Thyroid gland (tissue), 4 donors: ENCODE measurements at regions not wholly inside any gene's neighbourhood (a gene's known extent, or its start where the extent isn't known, plus 50 kb on each side); places are given as distances from the start of the nearest gene placed in this dataset.

ENCODE experiments used
- DNase-seq, 2 donors: peaks; one replicate each; pipeline ENCODE4 v3.0.0-alpha.2; 2019
- H3K27ac ChIP-seq, 3 donors: fragments of 200-600 bp; sonication (generic); 1 replicate in 2 of 3; 2 replicates in 1 of 3; pipeline ENCODE4 v1.5.1; 2016 to 2019; ENCODE audit warnings: mild to moderate bottlenecking in 1 of 3, moderate library complexity in 1 of 3
- H3K27me3 ChIP-seq: fragments of 200-600 bp; sonication (generic); one replicate; pipeline ENCODE4 v1.5.1; 2019
- H3K36me3 ChIP-seq, 2 donors: fragments of 200-600 bp; sonication (generic); one replicate each; pipeline ENCODE4 v1.5.1; 2016 to 2019
- H3K4me1 ChIP-seq, 2 donors: fragments of 200-600 bp; sonication (generic); one replicate each; pipeline ENCODE4 v1.5.1; 2017 to 2019
- H3K4me3 ChIP-seq, 3 donors: fragments of 200-600 bp; sonication (generic); replicated peaks in 1 of 3; 1 replicate in 2 of 3; 2 replicates in 1 of 3; pipeline ENCODE4 v1.5.1; 2016; ENCODE audit warnings: mild to moderate bottlenecking in 1 of 3
- H3K9me3 ChIP-seq: fragments of 200-600 bp; sonication (generic); one replicate; pipeline ENCODE4 v1.5.1; 2017
- POLR2A ChIP-seq, 2 donors: fragments of 450-650 bp; IDR thresholded peaks; one replicate each; pipeline ENCODE4 v1.6.1; 2017; ENCODE audit warnings: antibody characterized with exemption in 2 of 2, mild to moderate bottlenecking in 2 of 2, moderate library complexity in 1 of 2
- WGBS, 2 donors: methylation state at CpG; one replicate each; pipeline ENCODE4 v1.1.5; 2017; 5-methylcytosine and 5-hydroxymethylcytosine counted together
- intact Hi-C: fragments of 100-400 bp; cut with DNase I; formaldehyde crosslinking; loops from one replicate; pipeline ENCODE4 v1.15.1; 2023
- TF ChIP-seq, protein P1 (sequence below), 6 experiments: fragments of 200-600 bp in 3 of 6; fragments of 450-650 bp in 3 of 6; sonication (generic) in 3 of 6; IDR thresholded peaks; one replicate each; pipeline ENCODE4 v1.5.1; 2016 to 2019; ENCODE audit warnings: antibody characterized with exemption in 6 of 6, mild to moderate bottlenecking in 2 of 6, inconsistent platforms in 1 of 6, moderate library complexity in 1 of 6

DNA sequence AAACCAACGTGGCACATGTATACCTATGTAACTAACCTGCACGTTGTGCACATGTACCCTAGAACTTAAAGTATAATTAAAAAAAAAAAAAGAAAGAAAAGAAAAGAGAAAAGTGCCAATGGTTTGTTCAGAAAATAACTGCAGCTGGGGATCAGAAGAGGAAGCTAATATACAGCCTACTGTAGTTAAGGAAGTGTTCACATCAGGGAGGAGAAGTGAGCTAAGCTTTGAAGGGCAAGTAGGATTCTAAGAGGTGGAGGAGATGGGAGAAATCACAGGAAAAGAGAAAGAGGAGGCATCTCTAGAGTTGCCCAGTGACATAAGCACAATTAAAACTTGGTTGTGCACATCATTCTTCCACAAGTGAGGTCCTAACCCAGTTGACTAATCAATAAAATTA is 214.4 kb upstream of the DTNBP1 start:
- H3K4me1 ChIP-seq, result peaks cover 0 to 4% of the 10 kb centered on the region in 2 donors
- intact Hi-C loops, result no loop called here
- H3K36me3 ChIP-seq, result no peaks in the 10 kb centered on the region
- H3K27ac ChIP-seq, result no peak overlapping the region
- 94 to 97% methylated on average over 2 of the region's 2 CpGs for WGBS, 2 donors
- no peaks in the 10 kb centered on the region for H3K27me3 ChIP-seq
- no peaks in the 10 kb centered on the region for H3K9me3 ChIP-seq
- TF ChIP-seq, protein P1, sequence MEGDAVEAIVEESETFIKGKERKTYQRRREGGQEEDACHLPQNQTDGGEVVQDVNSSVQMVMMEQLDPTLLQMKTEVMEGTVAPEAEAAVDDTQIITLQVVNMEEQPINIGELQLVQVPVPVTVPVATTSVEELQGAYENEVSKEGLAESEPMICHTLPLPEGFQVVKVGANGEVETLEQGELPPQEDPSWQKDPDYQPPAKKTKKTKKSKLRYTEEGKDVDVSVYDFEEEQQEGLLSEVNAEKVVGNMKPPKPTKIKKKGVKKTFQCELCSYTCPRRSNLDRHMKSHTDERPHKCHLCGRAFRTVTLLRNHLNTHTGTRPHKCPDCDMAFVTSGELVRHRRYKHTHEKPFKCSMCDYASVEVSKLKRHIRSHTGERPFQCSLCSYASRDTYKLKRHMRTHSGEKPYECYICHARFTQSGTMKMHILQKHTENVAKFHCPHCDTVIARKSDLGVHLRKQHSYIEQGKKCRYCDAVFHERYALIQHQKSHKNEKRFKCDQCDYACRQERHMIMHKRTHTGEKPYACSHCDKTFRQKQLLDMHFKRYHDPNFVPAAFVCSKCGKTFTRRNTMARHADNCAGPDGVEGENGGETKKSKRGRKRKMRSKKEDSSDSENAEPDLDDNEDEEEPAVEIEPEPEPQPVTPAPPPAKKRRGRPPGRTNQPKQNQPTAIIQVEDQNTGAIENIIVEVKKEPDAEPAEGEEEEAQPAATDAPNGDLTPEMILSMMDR (IDR thresholded peaks at IDR 0.05), result no peak
- no peak for TF ChIP-seq POLR2A (IDR thresholded peaks at IDR 0.05)
- no peak overlapping the region for H3K4me3 ChIP-seq
- DNase-seq, result no peak

DNA sequence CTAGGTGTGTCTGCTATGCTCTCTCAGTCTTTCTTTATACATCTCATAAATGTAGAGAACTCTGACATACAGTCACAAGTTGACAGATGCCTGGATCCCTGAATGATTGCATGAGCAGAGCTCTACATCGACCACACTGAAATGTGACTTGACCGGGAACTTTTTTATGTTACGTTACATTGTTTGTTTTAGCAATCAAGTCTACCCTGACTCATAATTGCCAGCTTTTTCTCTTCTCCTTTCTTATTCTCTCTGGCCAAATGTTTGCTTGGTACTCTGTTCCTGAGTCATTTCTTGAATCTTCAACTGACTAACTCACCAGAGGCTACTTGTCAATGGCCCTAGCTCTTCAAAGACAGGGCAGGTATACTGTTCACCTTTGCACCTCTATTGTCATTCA is 213.6 kb upstream of the DTNBP1 start:
- H3K4me3 ChIP-seq, result no peak overlapping the region
- no peak for DNase-seq
- H3K27ac ChIP-seq, result no peak overlapping the region
- 77 to 85% methylated on average over 3 of the region's 3 CpGs for WGBS, 2 donors
- H3K4me1 ChIP-seq, result peaks cover 0 to 4% of the 10 kb centered on the region in 2 donors
- intact Hi-C loops, result no loop called here
- H3K27me3 ChIP-seq, result no peaks in the 10 kb centered on the region
- no peaks in the 10 kb centered on the region for H3K9me3 ChIP-seq
- H3K36me3 ChIP-seq, result no peaks in the 10 kb centered on the region
- no peak for TF ChIP-seq POLR2A (IDR thresholded peaks at IDR 0.05)
- TF ChIP-seq, protein P1 (IDR thresholded peaks at IDR 0.05), result no peak

DNA sequence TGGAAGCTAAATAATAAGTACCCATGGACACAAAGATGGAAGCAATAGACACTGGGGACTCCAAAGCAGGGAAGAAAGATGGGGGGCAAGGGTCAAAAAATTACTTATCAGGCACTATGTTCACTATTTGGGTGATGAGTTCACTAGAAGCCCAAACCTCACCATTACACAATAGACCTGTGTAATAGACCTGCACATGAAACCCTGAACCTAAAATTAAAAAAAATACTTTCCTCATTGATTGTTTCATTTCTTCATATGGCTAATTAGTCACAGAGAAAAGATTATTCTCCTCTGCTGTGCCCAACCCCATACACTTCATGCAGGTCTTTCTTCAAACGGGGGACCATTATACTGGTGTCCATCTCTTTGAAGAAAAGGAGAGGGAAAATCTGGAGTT is 213.0 kb upstream of the DTNBP1 start:
- H3K9me3 ChIP-seq, result no peaks in the 10 kb centered on the region
- intact Hi-C loops, result no loop called here
- H3K36me3 ChIP-seq, result no peaks in the 10 kb centered on the region
- H3K27ac ChIP-seq, result no peak overlapping the region
- 90 to 98% methylated on average over 1 of the region's 1 CpG for WGBS, 2 donors
- no peaks in the 10 kb centered on the region for H3K27me3 ChIP-seq
- H3K4me3 ChIP-seq, result no peak overlapping the region
- no peak for DNase-seq
- peaks cover 0 to 4% of the 10 kb centered on the region in 2 donors for H3K4me1 ChIP-seq
- TF ChIP-seq, protein P1 (IDR thresholded peaks at IDR 0.05), result no peak
- TF ChIP-seq POLR2A (IDR thresholded peaks at IDR 0.05), result no peak

DNA sequence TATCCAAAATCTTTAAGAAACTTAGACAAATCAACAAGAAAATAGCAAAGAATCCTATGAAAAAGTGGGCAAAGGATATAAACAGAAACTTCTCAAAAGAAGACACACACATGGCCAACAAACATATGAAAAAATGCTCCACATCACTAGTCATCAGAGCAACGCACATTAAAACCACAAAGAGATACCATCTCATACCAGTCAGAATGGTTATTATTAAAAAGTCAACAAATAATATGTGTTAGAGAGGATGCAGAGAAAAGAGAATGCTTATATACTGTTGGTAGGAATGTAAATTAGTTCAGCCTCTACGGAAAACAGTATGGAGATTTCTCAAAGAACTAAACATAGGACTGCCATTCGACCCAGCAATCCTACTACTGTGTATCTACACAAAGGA is 212.0 kb upstream of the DTNBP1 start:
- intact Hi-C loops, result no loop called here
- no peak overlapping the region for H3K4me3 ChIP-seq
- no peak for DNase-seq
- H3K27me3 ChIP-seq, result no peaks in the 10 kb centered on the region
- 91% methylated on average over 3 of the region's 3 CpGs for WGBS, 2 donors
- H3K27ac ChIP-seq, result no peak overlapping the region
- peaks cover 0 to 4% of the 10 kb centered on the region in 2 donors for H3K4me1 ChIP-seq
- no peaks in the 10 kb centered on the region for H3K36me3 ChIP-seq
- no peaks in the 10 kb centered on the region for H3K9me3 ChIP-seq
- TF ChIP-seq POLR2A (IDR thresholded peaks at IDR 0.05), result no peak
- TF ChIP-seq, protein P1 (IDR thresholded peaks at IDR 0.05), result no peak

DNA sequence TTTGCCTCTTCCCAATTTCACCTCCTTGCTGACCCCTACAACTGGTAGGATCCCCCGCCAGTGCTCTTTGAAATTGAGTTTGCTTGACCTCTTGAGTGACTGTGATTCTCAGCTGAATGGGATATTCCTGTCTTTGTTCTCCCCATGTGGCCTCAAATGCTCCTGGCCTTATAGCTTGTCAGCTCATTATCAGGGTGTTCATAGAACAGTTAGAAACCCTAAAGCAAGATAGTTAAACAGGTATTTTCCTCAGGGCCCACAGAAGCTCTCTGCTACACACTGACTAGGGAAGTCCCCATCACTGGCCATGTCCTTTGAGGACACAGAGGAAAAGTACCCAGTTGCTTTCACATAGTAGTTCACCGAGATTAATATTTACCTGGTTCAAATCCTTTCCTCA is 211.5 kb upstream of the DTNBP1 start:
- no peak for DNase-seq
- WGBS, 2 donors, result 90% methylated on average over 2 of the region's 2 CpGs
- Histone ChIP-seq H3K27me3 (no peaks in the 10 kb centered on the region), H3K9me3 (no peaks in the 10 kb centered on the region), H3K4me3 (no peak overlapping the region), H3K36me3 (no peaks in the 10 kb centered on the region), H3K4me1 (peaks cover 0 to 2% of the 10 kb centered on the region in 2 donors), H3K27ac (no peak overlapping the region)
- TF ChIP-seq POLR2A (IDR thresholded peaks at IDR 0.05), result no peak
- TF ChIP-seq, protein P1 (IDR thresholded peaks at IDR 0.05), result no peak
- intact Hi-C loops, result no loop called here
